Activated CD4-positive, CD25-positive, alpha-beta regulatory T cell treated with anti-CD3 and anti-CD28 coated beads, Interleukin-2, amount 50 U/mL, for 72 hours (primary cell): ENCODE measurements at regions not wholly inside any gene's neighbourhood (a gene's known extent, or its start where the extent isn't known, plus 50 kb on each side); places are given as distances from the start of the nearest gene placed in this dataset.
"Not testable (repeated sequence)": the region's sequence is repeated elsewhere in the genome, so short reads cannot be mapped to it uniquely, and the experiment has no call there.

ENCODE experiments used
- DNase-seq: peaks from one replicate; pipeline ENCODE4 v3.0.0; 2021

GRCh38 chr2:226308986-226309385, 490.6 kb downstream of the IRS1 start:
- no peak for DNase-seq

- no peak for DNase-seq
These were observed 491.3 kb downstream of the IRS1 start for GRCh38 chr2:226308323-226308680.

GRCh38 chr2:226307487-226308322, 491.9 kb downstream of the IRS1 start:
- DNase-seq: no peak

- no peak for DNase-seq
These were observed 492.7 kb downstream of the IRS1 start for GRCh38 chr2:226306969-226307368.

GRCh38 chr2:226304308-226304707, 495.3 kb downstream of the IRS1 start:
- no peak for DNase-seq

GRCh38 chr2:226303707-226304106, 495.9 kb downstream of the IRS1 start:
- DNase-seq: no peak

GRCh38 chr2:226300196-226300886, 499.3 kb downstream of the IRS1 start:
- DNase-seq: no peak

- DNase-seq: no peak
These were observed 499.8 kb downstream of the IRS1 start for GRCh38 chr2:226299771-226300170.

GRCh38 chr2:226295681-226296080, 503.9 kb downstream of the IRS1 start:
- DNase-seq: no peak

GRCh38 chr2:226295123-226295522, 504.5 kb downstream of the IRS1 start:
- DNase-seq: no peak

- not testable (repeated sequence) for DNase-seq
These were observed 508.3 kb downstream of the IRS1 start for GRCh38 chr2:226291281-226291680.

GRCh38 chr2:226286916-226287315, 512.7 kb downstream of the IRS1 start:
- DNase-seq: no peak

GRCh38 chr2:226283796-226284195, 515.8 kb downstream of the IRS1 start:
- DNase-seq: no peak

GRCh38 chr2:226282151-226282550, 517.5 kb downstream of the IRS1 start:
- DNase-seq: no peak

- not testable (repeated sequence) for DNase-seq
These were observed 519.5 kb downstream of the IRS1 start for GRCh38 chr2:226280136-226280535.

- DNase-seq: no peak
These were observed 524.4 kb downstream of the IRS1 start for GRCh38 chr2:226275215-226275614.

GRCh38 chr2:226274143-226274542, 525.5 kb downstream of the IRS1 start:
- no peak for DNase-seq

- no peak for DNase-seq
These were observed 526.2 kb downstream of the IRS1 start for GRCh38 chr2:226273440-226273839.

- DNase-seq: no peak
These were observed 527.2 kb downstream of the IRS1 start for GRCh38 chr2:226272435-226272834.

- DNase-seq: no peak
These were observed 529.1 kb downstream of the IRS1 start for GRCh38 chr2:226270285-226271058.

GRCh38 chr2:226267516-226268289, 531.9 kb downstream of the IRS1 start:
- no peak for DNase-seq

- DNase-seq: no peak
These were observed 542.8 kb downstream of the IRS1 start for GRCh38 chr2:226256709-226257376.
